ENCODE measurements at regions not wholly inside any gene's neighbourhood (a gene's known extent, or its start where the extent isn't known, plus 50 kb on each side); places are given as distances from the start of the nearest gene placed in this dataset.

GRCh38 chr4:57475424-57475823 lies 365.2 kb upstream of the IGFBP7 start:
- Histone ChIP-seq H3K9me3 (ENCODE audit: control insufficient read depth, insufficient read depth, low read length) (no peaks in the 10 kb centered on the region), H3K27me3 (ENCODE audit: control insufficient read depth, insufficient read depth, low read length) (no peaks in the 10 kb centered on the region), H3K4me1 (ENCODE audit: control insufficient read depth, insufficient read depth, low read length) (no peaks in the 10 kb centered on the region), H3K36me3 (ENCODE audit: control insufficient read depth, insufficient read depth, low read length) (no peaks in the 10 kb centered on the region), H3K4me3 (ENCODE audit: low read length) (no peak overlapping the region), H3K27ac (ENCODE audit: low read length) (no peak overlapping the region)
- Mint-ChIP-seq H3K36me3 (no peaks in the 10 kb centered on the region), H3K4me1 (no peaks in the 10 kb centered on the region), H3K27ac (no peak overlapping the region), H3K27me3 (ENCODE audit: low read depth in 2 of 2) (no peaks in the 10 kb centered on the region), H3K9me3 (no peaks in the 10 kb centered on the region), H3K4me3 (no peak overlapping the region)
- no peak for ATAC-seq
- no CpG with 5 or more reads among the region's 1 CpG for WGBS (ENCODE audit: insufficient coverage)
- intact Hi-C loops (cut with micrococcal nuclease), result no loop called here
- TF ChIP-seq CTCF (IDR thresholded peaks at IDR 0.05), result no peak
- no peak for DNase-seq

- no peak overlapping the region for H3K27ac ChIP-seq (ENCODE audit: low read length)
- no peak for ATAC-seq
- H3K4me1 ChIP-seq (ENCODE audit: control insufficient read depth, insufficient read depth, low read length), result no peaks in the 10 kb centered on the region
- intact Hi-C loops (cut with micrococcal nuclease), result no loop called here
- H3K9me3 ChIP-seq (ENCODE audit: control insufficient read depth, insufficient read depth, low read length), result no peaks in the 10 kb centered on the region
- DNase-seq, result no peak
- H3K36me3 Mint-ChIP-seq, result no peaks in the 10 kb centered on the region
- H3K36me3 ChIP-seq (ENCODE audit: control insufficient read depth, insufficient read depth, low read length), result no peaks in the 10 kb centered on the region
- H3K4me1 Mint-ChIP-seq, result no peaks in the 10 kb centered on the region
- no peaks in the 10 kb centered on the region for H3K27me3 Mint-ChIP-seq (ENCODE audit: low read depth in 2 of 2)
- no peaks in the 10 kb centered on the region for H3K27me3 ChIP-seq (ENCODE audit: control insufficient read depth, insufficient read depth, low read length)
- H3K4me3 ChIP-seq (ENCODE audit: low read length), result no peak overlapping the region
- no peak overlapping the region for H3K27ac Mint-ChIP-seq
- no peak for TF ChIP-seq CTCF (IDR thresholded peaks at IDR 0.05)
- no peak overlapping the region for H3K4me3 Mint-ChIP-seq
- peaks cover 0 to 6% of the 10 kb centered on the region in 2 donors for H3K9me3 Mint-ChIP-seq
- 78% methylated on average over 6 of the region's 6 CpGs for WGBS (ENCODE audit: insufficient coverage)
Measured at GRCh38 chr4:57465321-57466056, 355.3 kb upstream of the IGFBP7 start.

- no peaks in the 10 kb centered on the region for H3K4me1 Mint-ChIP-seq
- H3K36me3 ChIP-seq (ENCODE audit: control insufficient read depth, insufficient read depth, low read length), result no peaks in the 10 kb centered on the region
- intact Hi-C loops (cut with micrococcal nuclease), result no loop called here
- no peaks in the 10 kb centered on the region for H3K36me3 Mint-ChIP-seq
- no peak for TF ChIP-seq CTCF (IDR thresholded peaks at IDR 0.05)
- no peak overlapping the region for H3K4me3 ChIP-seq (ENCODE audit: low read length)
- H3K9me3 ChIP-seq (ENCODE audit: control insufficient read depth, insufficient read depth, low read length), result no peaks in the 10 kb centered on the region
- no peak for DNase-seq
- no peak overlapping the region for H3K27ac Mint-ChIP-seq
- H3K27me3 ChIP-seq (ENCODE audit: control insufficient read depth, insufficient read depth, low read length), result no peaks in the 10 kb centered on the region
- 73% methylated on average over 1 of the region's 1 CpG for WGBS (ENCODE audit: insufficient coverage)
- no peak overlapping the region for H3K4me3 Mint-ChIP-seq
- no peak for ATAC-seq
- H3K27me3 Mint-ChIP-seq (ENCODE audit: low read depth in 2 of 2), result no peaks in the 10 kb centered on the region
- no peak overlapping the region for H3K27ac ChIP-seq (ENCODE audit: low read length)
- H3K4me1 ChIP-seq (ENCODE audit: control insufficient read depth, insufficient read depth, low read length), result no peaks in the 10 kb centered on the region
- H3K9me3 Mint-ChIP-seq, result peaks cover 2 to 5% of the 10 kb centered on the region in 2 donors
Measured at GRCh38 chr4:57462843-57463242, 352.7 kb upstream of the IGFBP7 start.

- no peak for DNase-seq
- Histone ChIP-seq H3K4me1 (ENCODE audit: control insufficient read depth, insufficient read depth, low read length) (no peaks in the 10 kb centered on the region), H3K4me3 (ENCODE audit: low read length) (no peak overlapping the region), H3K27me3 (ENCODE audit: control insufficient read depth, insufficient read depth, low read length) (no peaks in the 10 kb centered on the region), H3K9me3 (ENCODE audit: control insufficient read depth, insufficient read depth, low read length) (no peaks in the 10 kb centered on the region), H3K27ac (ENCODE audit: low read length) (no peak overlapping the region), H3K36me3 (ENCODE audit: control insufficient read depth, insufficient read depth, low read length) (no peaks in the 10 kb centered on the region)
- H3K4me1 Mint-ChIP-seq, result no peaks in the 10 kb centered on the region
- 85% methylated on average over 1 of the region's 1 CpG for WGBS (ENCODE audit: insufficient coverage)
- intact Hi-C loops (cut with micrococcal nuclease), result no loop called here
- TF ChIP-seq CTCF (IDR thresholded peaks at IDR 0.05), result no peak
- no peak overlapping the region for H3K4me3 Mint-ChIP-seq
- H3K27me3 Mint-ChIP-seq (ENCODE audit: low read depth in 2 of 2), result no peaks in the 10 kb centered on the region
- no peak for ATAC-seq
- H3K9me3 Mint-ChIP-seq, result peaks cover 3 to 10% of the 10 kb centered on the region in 2 donors
- H3K36me3 Mint-ChIP-seq, result no peaks in the 10 kb centered on the region
- H3K27ac Mint-ChIP-seq, result no peak overlapping the region
Measured at GRCh38 chr4:57460967-57461366, 350.8 kb upstream of the IGFBP7 start.

Data from natural killer cell (primary cell).